HL-60 (cell line): ENCODE measurements at regions not wholly inside any gene's neighbourhood (a gene's known extent, or its start where the extent isn't known, plus 50 kb on each side); places are given as distances from the start of the nearest gene placed in this dataset.

ENCODE experiments used
- DNase-seq, 2 experiments: peaks; one replicate each; pipeline ENCODE4 v3.0.0-alpha.2; 2010 to 2020; ENCODE audit warnings: low read depth in 1 of 2, low spot score in 1 of 2
- H3K27ac ChIP-seq: fragments of 250-450 bp; sonication (Bioruptor Pico); replicated peaks from 2 replicates; pipeline ENCODE4 v1.5.1; 2020; ENCODE audit warnings: mild to moderate bottlenecking, moderate library complexity
- H3K27me3 ChIP-seq: fragments of 250-450 bp; sonication (Bioruptor Pico); 2 replicates; pipeline ENCODE4 v1.5.1; 2021; ENCODE audit warnings: mild to moderate bottlenecking, moderate library complexity; ENCODE audit not compliant: insufficient read depth, poor library complexity, severe bottlenecking
- H3K4me3 ChIP-seq: replicated peaks from 2 replicates; pipeline ENCODE4 v1.5.1; 2011; ENCODE audit warnings: mild to moderate bottlenecking, control low read depth, low read length; ENCODE audit not compliant: insufficient read depth
- CTCF ChIP-seq: IDR thresholded peaks from one replicate; pipeline ENCODE4 v1.5.1; 2011; ENCODE audit warnings: low read length, control low read depth, inconsistent platforms; ENCODE audit not compliant: insufficient read depth
- GABPA ChIP-seq: IDR thresholded peaks from 2 replicates; pipeline ENCODE4 v1.6.1; 2012; ENCODE audit warnings: low read depth
- POLR2AphosphoS5 ChIP-seq: IDR thresholded peaks from 2 replicates; pipeline ENCODE4 v1.6.1; 2012; ENCODE audit warnings: low read depth
- REST ChIP-seq: IDR thresholded peaks from 2 replicates; pipeline ENCODE4 v1.6.1; 2012; ENCODE audit warnings: low read depth; ENCODE audit not compliant: insufficient replicate concordance
- SPI1 ChIP-seq: IDR thresholded peaks from 2 replicates; pipeline ENCODE4 v1.6.1; 2012; ENCODE audit warnings: low read depth, mild to moderate bottlenecking, borderline replicate concordance

- Histone ChIP-seq H3K4me3 (no peak overlapping the region), H3K27ac (no peak overlapping the region), H3K27me3 (no peaks in the 10 kb centered on the region)
- DNase-seq, result no peak
- TF ChIP-seq POLR2AphosphoS5, result no peak
- TF ChIP-seq SPI1, result no peak
- no peak for TF ChIP-seq CTCF
- no peak for TF ChIP-seq REST
- TF ChIP-seq GABPA, result no peak
These were observed 109.0 kb upstream of the HTR2A start for GRCh38 chr13:47005756-47006414.

GRCh38 chr13:47004540-47004939, 107.7 kb upstream of the HTR2A start:
- TF ChIP-seq SPI1, result no peak
- TF ChIP-seq GABPA, result no peak
- TF ChIP-seq POLR2AphosphoS5, result no peak
- no peak for TF ChIP-seq CTCF
- TF ChIP-seq REST, result no peak
- H3K27me3 ChIP-seq, result no peaks in the 10 kb centered on the region
- no peak overlapping the region for H3K4me3 ChIP-seq
- no peak for DNase-seq
- no peak overlapping the region for H3K27ac ChIP-seq

GRCh38 chr13:47004027-47004426, 107.2 kb upstream of the HTR2A start:
- no peaks in the 10 kb centered on the region for H3K27me3 ChIP-seq
- TF ChIP-seq CTCF (no peak), GABPA (no peak), REST (no peak), SPI1 (no peak), POLR2AphosphoS5 (no peak)
- no peak overlapping the region for H3K4me3 ChIP-seq
- no peak for DNase-seq
- H3K27ac ChIP-seq, result no peak overlapping the region
